Stomach smooth muscle (tissue), 2 donors: ENCODE measurements at regions not wholly inside any gene's neighbourhood (a gene's known extent, or its start where the extent isn't known, plus 50 kb on each side); places are given as distances from the start of the nearest gene placed in this dataset.

ENCODE experiments used
- H3K27ac ChIP-seq: one replicate; pipeline ENCODE4 v1.7.0; 2013; ENCODE audit warnings: mild to moderate bottlenecking, low read length, inconsistent platforms
- H3K27me3 ChIP-seq, 2 donors: one replicate each; pipeline ENCODE4 v1.7.0; 2013; ENCODE audit warnings: low read length in 2 of 2; ENCODE audit not compliant: insufficient read depth in 2 of 2, control insufficient read depth in 1 of 2
- H3K36me3 ChIP-seq, 2 donors: one replicate each; pipeline ENCODE4 v1.7.0; 2013; ENCODE audit warnings: low read length in 2 of 2; ENCODE audit not compliant: control insufficient read depth in 2 of 2, insufficient read depth in 2 of 2
- H3K4me1 ChIP-seq: one replicate; pipeline ENCODE4 v1.7.0; 2013; ENCODE audit warnings: low read length; ENCODE audit not compliant: control insufficient read depth, insufficient read depth
- H3K4me3 ChIP-seq, 2 donors: one replicate each; pipeline ENCODE4 v1.7.0; 2013; ENCODE audit warnings: low read length in 2 of 2
- H3K9ac ChIP-seq, 2 donors: one replicate each; pipeline ENCODE4 v1.7.0; 2013; ENCODE audit warnings: low read length in 2 of 2, mild to moderate bottlenecking in 1 of 2
- H3K9me3 ChIP-seq, 2 donors: one replicate each; pipeline ENCODE4 v1.7.0; 2013; ENCODE audit warnings: low read length in 2 of 2; ENCODE audit not compliant: control insufficient read depth in 2 of 2
- donor health status: healthy.
- donor health status: Pancreatic carcinoma.

- no peak overlapping the region for H3K9ac ChIP-seq
- H3K36me3 ChIP-seq: no peaks in the 10 kb centered on the region
- H3K27ac ChIP-seq: no peak overlapping the region
- no peaks in the 10 kb centered on the region for H3K27me3 ChIP-seq
- no peaks in the 10 kb centered on the region for H3K9me3 ChIP-seq
- no peaks in the 10 kb centered on the region for H3K4me1 ChIP-seq
- H3K4me3 ChIP-seq: no peak overlapping the region
Observed at GRCh38 chr13:91146601-91147000, 200.9 kb upstream of the MIR17HG start.

DNA sequence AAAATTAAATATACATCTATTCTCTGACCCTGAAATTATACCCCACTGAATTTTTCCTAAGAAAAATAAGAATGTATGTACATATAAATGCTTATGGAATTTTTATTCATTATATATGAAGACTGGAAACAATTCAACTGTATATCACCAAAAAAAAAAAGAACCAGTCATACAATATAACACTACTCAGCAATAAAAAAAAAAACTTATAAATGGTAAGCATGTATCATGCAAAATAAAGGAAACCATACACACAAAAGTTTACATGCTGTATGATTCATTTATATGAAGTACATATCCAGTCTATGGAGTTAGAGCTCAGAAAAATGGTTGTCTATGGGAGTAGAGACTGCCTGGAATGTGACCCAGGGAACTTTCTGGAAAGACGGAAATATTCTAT, 199.4 kb upstream of the MIR17HG start:
- Histone ChIP-seq H3K27me3 (no peaks in the 10 kb centered on the region), H3K9me3 (no peaks in the 10 kb centered on the region), H3K36me3 (no peaks in the 10 kb centered on the region), H3K27ac (no peak overlapping the region), H3K4me1 (no peaks in the 10 kb centered on the region), H3K9ac (no peak overlapping the region), H3K4me3 (no peak overlapping the region)

DNA sequence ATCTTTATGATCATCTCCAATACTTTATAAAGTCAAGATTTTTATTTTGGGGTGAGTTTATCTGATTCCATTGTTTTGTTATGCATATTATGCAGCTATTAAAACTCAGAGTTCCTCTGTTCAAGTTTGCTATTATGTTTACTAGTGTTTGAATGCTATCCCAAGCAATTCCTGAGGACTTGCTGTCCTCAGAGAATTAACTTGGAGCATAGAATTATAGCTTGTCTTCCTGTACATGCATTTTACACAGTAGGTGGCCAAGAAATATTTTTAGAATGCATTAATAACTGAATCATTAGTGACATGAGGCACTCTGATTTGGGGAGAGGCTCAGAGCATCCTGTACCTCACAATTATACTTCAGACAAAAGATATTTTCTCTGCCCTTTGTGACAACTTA, 195.6 kb upstream of the MIR17HG start:
- Histone ChIP-seq H3K4me3 (no peak overlapping the region), H3K36me3 (no peaks in the 10 kb centered on the region), H3K9me3 (no peaks in the 10 kb centered on the region)

GRCh38 chr13:91153372-91153771, 194.1 kb upstream of the MIR17HG start:
- Histone ChIP-seq H3K9me3 (no peaks in the 10 kb centered on the region), H3K4me3 (no peak overlapping the region), H3K9ac (no peak overlapping the region), H3K36me3 (no peaks in the 10 kb centered on the region), H3K27me3 (no peaks in the 10 kb centered on the region), H3K4me1 (no peaks in the 10 kb centered on the region), H3K27ac (no peak overlapping the region)

More for the DNA sequence above, 195.6 kb upstream of the MIR17HG start:
- Histone ChIP-seq H3K27ac (no peak overlapping the region), H3K9ac (no peak overlapping the region), H3K27me3 (no peaks in the 10 kb centered on the region), H3K4me1 (no peaks in the 10 kb centered on the region)

- H3K27ac ChIP-seq: no peak overlapping the region
Observed at GRCh38 chr13:91154558-91155353, 192.7 kb upstream of the MIR17HG start.

GRCh38 chr13:91155512-91156114, 191.9 kb upstream of the MIR17HG start:
- Histone ChIP-seq H3K36me3 (no peaks in the 10 kb centered on the region), H3K4me3 (no peak overlapping the region), H3K9ac (no peak overlapping the region), H3K4me1 (no peaks in the 10 kb centered on the region), H3K27me3 (no peaks in the 10 kb centered on the region), H3K9me3 (no peaks in the 10 kb centered on the region), H3K27ac (no peak overlapping the region)

More at GRCh38 chr13:91154558-91155353, 192.7 kb upstream of the MIR17HG start:
- Histone ChIP-seq H3K27me3 (no peaks in the 10 kb centered on the region), H3K9me3 (no peaks in the 10 kb centered on the region), H3K4me1 (no peaks in the 10 kb centered on the region), H3K4me3 (no peak overlapping the region), H3K9ac (no peak overlapping the region), H3K36me3 (no peaks in the 10 kb centered on the region)

DNA sequence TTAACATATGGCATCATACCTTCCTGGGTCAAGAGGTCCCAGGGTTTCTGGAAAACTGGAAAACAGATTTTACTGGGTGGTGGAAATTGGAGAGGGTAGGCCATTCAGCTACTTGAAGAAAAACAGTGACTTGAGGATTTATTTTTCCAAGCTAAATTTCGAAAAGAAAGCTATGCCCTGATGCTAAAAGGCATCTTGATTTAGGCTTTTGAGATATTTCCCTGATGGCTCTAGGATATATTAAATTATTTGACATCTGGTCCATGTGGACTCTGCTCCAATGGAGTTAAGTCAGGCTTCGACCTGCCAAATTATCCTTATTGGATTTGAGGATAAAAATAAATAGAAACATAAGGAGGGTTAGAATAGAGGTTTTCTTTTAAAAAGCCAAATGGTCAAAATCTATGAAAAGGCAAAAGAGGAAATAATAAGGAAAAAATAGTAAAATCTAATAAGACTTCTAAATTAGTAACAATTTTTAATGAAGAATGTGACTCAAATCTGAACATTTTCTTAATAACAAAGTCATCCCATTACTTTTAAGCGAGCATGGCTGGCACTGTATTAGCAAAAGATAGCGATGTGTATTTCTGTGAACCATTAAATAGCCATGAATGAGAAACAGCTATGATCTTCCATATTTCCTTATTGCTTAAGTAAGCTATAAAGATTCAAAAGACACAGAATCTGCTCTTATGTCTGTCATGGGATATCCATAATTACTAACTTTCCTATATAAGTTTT, 190.0 kb upstream of the MIR17HG start:
- no peak overlapping the region for H3K4me3 ChIP-seq
- no peaks in the 10 kb centered on the region for H3K27me3 ChIP-seq
- H3K27ac ChIP-seq: no peak overlapping the region
- no peaks in the 10 kb centered on the region for H3K9me3 ChIP-seq
- no peaks in the 10 kb centered on the region for H3K4me1 ChIP-seq
- H3K36me3 ChIP-seq: no peaks in the 10 kb centered on the region
- H3K9ac ChIP-seq: no peak overlapping the region

- H3K4me3 ChIP-seq: no peak overlapping the region
- no peaks in the 10 kb centered on the region for H3K9me3 ChIP-seq
- H3K27ac ChIP-seq: no peak overlapping the region
- H3K9ac ChIP-seq: no peak overlapping the region
- H3K36me3 ChIP-seq: no peaks in the 10 kb centered on the region
- no peaks in the 10 kb centered on the region for H3K4me1 ChIP-seq
- H3K27me3 ChIP-seq: no peaks in the 10 kb centered on the region
Observed at GRCh38 chr13:91158017-91158395, 189.5 kb upstream of the MIR17HG start.

DNA sequence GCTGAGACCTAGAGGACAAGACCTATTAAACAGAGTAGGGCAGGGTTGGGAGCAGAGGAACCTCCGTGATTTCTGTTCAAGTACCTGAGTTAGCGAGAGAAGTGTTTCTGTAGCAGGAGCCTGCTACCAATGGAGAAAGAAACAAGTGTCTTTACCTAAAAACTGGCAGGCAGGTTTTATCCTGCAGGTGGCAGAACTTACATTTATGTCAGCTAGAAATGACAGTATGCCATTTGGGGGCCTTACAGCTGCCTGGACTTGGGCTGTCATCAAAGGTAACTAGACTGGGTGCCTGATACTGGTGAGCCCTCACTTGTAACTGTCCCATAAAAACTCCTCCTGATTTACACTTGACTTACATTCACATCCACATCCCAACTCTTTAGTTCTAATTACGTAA, 185.3 kb upstream of the MIR17HG start:
- Histone ChIP-seq H3K27ac (no peak overlapping the region), H3K4me1 (no peaks in the 10 kb centered on the region), H3K27me3 (peaks cover 0 to 2% of the 10 kb centered on the region in 2 donors), H3K36me3 (no peaks in the 10 kb centered on the region), H3K9ac (no peak overlapping the region), H3K4me3 (no peak overlapping the region), H3K9me3 (no peaks in the 10 kb centered on the region)

- Histone ChIP-seq H3K9ac (no peak overlapping the region), H3K4me1 (no peaks in the 10 kb centered on the region), H3K9me3 (no peaks in the 10 kb centered on the region), H3K4me3 (no peak overlapping the region), H3K27me3 (peaks cover 0 to 2% of the 10 kb centered on the region in 2 donors), H3K27ac (no peak overlapping the region), H3K36me3 (no peaks in the 10 kb centered on the region)
Observed at GRCh38 chr13:91162589-91162988, 184.9 kb upstream of the MIR17HG start.
